H1 (cell line): ENCODE measurements at regions not wholly inside any gene's neighbourhood (a gene's known extent, or its start where the extent isn't known, plus 50 kb on each side); places are given as distances from the start of the nearest gene placed in this dataset.

ENCODE experiments used
- CTCF ChIA-PET: fragments of 300-600 bp; sonication (Branson Sonifier 250); formaldehyde crosslinking; loops from one replicate; lab custom pipeline; 2021; ENCODE audit not compliant: partially characterized antibody; lab: Charles Lee
- POLR2A ChIA-PET: fragments of 300-600 bp; sonication (Branson Sonifier 250); formaldehyde crosslinking; loops from one replicate; lab custom pipeline; 2021; ENCODE audit warnings: inconsistent platforms; ENCODE audit not compliant: partially characterized antibody; lab: Charles Lee
- DNase-seq, 2 experiments: peaks; one replicate each; pipeline versions ENCODE4 v3.0.0 to v3.0.0-alpha.2; 2010 to 2022; ENCODE audit warnings: low spot score in 2 of 2, low read depth in 1 of 2, mixed read lengths in 1 of 2
- FAIRE-seq: peaks from 2 replicates; lab custom pipeline; 2011; peaks lifted over from hg19 to GRCh38; lab: Jason Lieb, UNC
- H2AFZ ChIP-seq: 2 replicates; pipeline ENCODE4 v1.8.1; 2012; ENCODE audit warnings: low read length, inconsistent platforms
- H2AK5ac ChIP-seq: 2 replicates; pipeline ENCODE4 v1.6.1; 2013; ENCODE audit warnings: low read depth, low read length
- H2BK120ac ChIP-seq: replicated peaks from 2 replicates; pipeline ENCODE3; 2013; ENCODE audit warnings: low read depth, low read length, inconsistent platforms
- H2BK12ac ChIP-seq: 2 replicates; pipeline ENCODE4 v1.6.1; 2013; ENCODE audit warnings: low read depth, low read length
- H2BK15ac ChIP-seq: 2 replicates; pipeline ENCODE4 v1.6.1; 2013; ENCODE audit warnings: low read length
- H2BK20ac ChIP-seq: 2 replicates; pipeline ENCODE4 v1.6.1; 2013; ENCODE audit warnings: low read length
- H2BK5ac ChIP-seq: 2 replicates; pipeline ENCODE4 v1.6.1; 2013; ENCODE audit warnings: low read depth, low read length
- H3K14ac ChIP-seq: 2 replicates; pipeline ENCODE4 v1.6.1; 2013; ENCODE audit warnings: inconsistent platforms; ENCODE audit not compliant: insufficient read length
- H3K18ac ChIP-seq: 2 replicates; pipeline ENCODE4 v1.6.1; 2013; ENCODE audit warnings: low read length; ENCODE audit errors: extremely low read depth
- H3K23ac ChIP-seq: 2 replicates; pipeline ENCODE4 v1.6.1; 2013; ENCODE audit warnings: inconsistent platforms; ENCODE audit not compliant: insufficient read length
- H3K23me2 ChIP-seq: 2 replicates; pipeline ENCODE4 v1.6.1; 2013; ENCODE audit warnings: low read depth, low read length
- H3K27ac ChIP-seq: 2 replicates; pipeline ENCODE4 v1.6.1; 2011; ENCODE audit warnings: low read depth, low read length, inconsistent platforms
- H3K27me3 ChIP-seq, 4 experiments: replicated peaks in 1 of 4; 1 replicate in 1 of 4; 2 replicates in 3 of 4; pipeline versions ENCODE4 v1.6.1 to v1.8.1; 2011 to 2013; ENCODE audit warnings: low read length in 3 of 4, mild to moderate bottlenecking in 3 of 4, inconsistent platforms in 2 of 4, mixed read lengths in 2 of 4, moderate library complexity in 1 of 4; ENCODE audit not compliant: control insufficient read depth in 3 of 4, insufficient read depth in 3 of 4; ENCODE audit errors: extremely low read depth in 1 of 4
- H3K36me3 ChIP-seq, 4 experiments: 2 replicates each; pipeline versions ENCODE4 v1.6.1 to v1.8.1; 2011 to 2013; ENCODE audit warnings: mild to moderate bottlenecking in 4 of 4, low read length in 3 of 4, moderate library complexity in 2 of 4, control low read depth in 1 of 4, inconsistent platforms in 1 of 4; ENCODE audit not compliant: insufficient read depth in 4 of 4, control insufficient read depth in 2 of 4
- H3K4ac ChIP-seq: replicated peaks from 2 replicates; pipeline ENCODE3; 2013; ENCODE audit warnings: low read length, low read depth, mixed read lengths, inconsistent platforms; ENCODE audit not compliant: insufficient read length
- H3K4me1 ChIP-seq, 4 experiments: replicated peaks in 1 of 4; 1 replicate in 1 of 4; 2 replicates in 3 of 4; pipeline versions ENCODE4 v1.6.1 to v1.8.1; 2011 to 2013; ENCODE audit warnings: low read length in 3 of 4, inconsistent platforms in 2 of 4, mixed read lengths in 1 of 4; ENCODE audit not compliant: insufficient read depth in 4 of 4, control insufficient read depth in 3 of 4
- H3K4me2 ChIP-seq, 2 experiments: 2 replicates each; pipeline versions ENCODE4 v1.6.1 to v1.8.1; 2011 to 2013; ENCODE audit warnings: low read depth in 2 of 2, low read length in 2 of 2, control low read depth in 1 of 2, inconsistent platforms in 1 of 2, mild to moderate bottlenecking in 1 of 2; ENCODE audit not compliant: insufficient read depth in 1 of 2
- H3K4me3 ChIP-seq, 4 experiments: fragments of 200-600, 300-600 bp in 1 of 4; sonication (generic), shearing (Covaris generic), sonication (Bioruptor Twin) in 1 of 4; 2 replicates each; pipeline versions ENCODE4 v1.5.1 to v1.8.1; 2011 to 2016; ENCODE audit warnings: low read length in 4 of 4, low read depth in 3 of 4, control low read depth in 2 of 4, inconsistent platforms in 2 of 4, mild to moderate bottlenecking in 2 of 4, mixed read lengths in 1 of 4, moderate library complexity in 1 of 4; ENCODE audit not compliant: insufficient read depth in 2 of 4; ENCODE audit errors: extremely low read depth in 1 of 4
- H3K56ac ChIP-seq: replicated peaks from 2 replicates; pipeline ENCODE3; 2013; ENCODE audit warnings: low read depth, mild to moderate bottlenecking, mixed read lengths, low read length, inconsistent platforms; ENCODE audit not compliant: insufficient read length
- H3K79me1 ChIP-seq: 2 replicates; pipeline ENCODE4 v1.6.1; 2013; ENCODE audit warnings: low read depth, low read length, control low read depth
- H3K79me2 ChIP-seq, 2 experiments: 2 replicates each; pipeline versions ENCODE4 v1.6.1 to v1.8.1; 2012 to 2013; ENCODE audit warnings: low read length in 2 of 2, mild to moderate bottlenecking in 2 of 2, inconsistent platforms in 1 of 2; ENCODE audit not compliant: insufficient read depth in 2 of 2, control insufficient read depth in 1 of 2
- H3K9ac ChIP-seq, 4 experiments: replicated peaks in 1 of 4; 1 replicate in 1 of 4; 2 replicates in 3 of 4; pipeline versions ENCODE4 v1.6.1 to v1.8.1; 2011 to 2013; ENCODE audit warnings: low read depth in 3 of 4, low read length in 3 of 4, control low read depth in 2 of 4, mild to moderate bottlenecking in 2 of 4, moderate library complexity in 2 of 4, inconsistent platforms in 1 of 4; ENCODE audit errors: extremely low read depth in 1 of 4
- H3K9me3 ChIP-seq, 2 experiments: 2 replicates each; pipeline versions ENCODE4 v1.6.1 to v1.8.1; 2012 to 2013; ENCODE audit warnings: mild to moderate bottlenecking in 2 of 2, moderate library complexity in 2 of 2, control low read depth in 1 of 2, inconsistent platforms in 1 of 2, low read depth in 1 of 2, low read length in 1 of 2, mixed read lengths in 1 of 2; ENCODE audit not compliant: insufficient read depth in 2 of 2
- H4K20me1 ChIP-seq, 2 experiments: replicated peaks in 1 of 2; 2 replicates each; pipeline versions ENCODE3 to v1.8.1; 2011 to 2013; ENCODE audit warnings: inconsistent platforms in 2 of 2, low read length in 2 of 2, mild to moderate bottlenecking in 1 of 2; ENCODE audit not compliant: insufficient read depth in 2 of 2, control insufficient read depth in 1 of 2
- H4K5ac ChIP-seq: 2 replicates; pipeline ENCODE4 v1.6.1; 2013; ENCODE audit warnings: low read length, low read depth, mixed read lengths, inconsistent platforms; ENCODE audit not compliant: insufficient read length
- H4K8ac ChIP-seq: 2 replicates; pipeline ENCODE4 v1.8.0; 2013; ENCODE audit warnings: mild to moderate bottlenecking, moderate library complexity, low read length, inconsistent platforms; ENCODE audit not compliant: insufficient read depth; ENCODE audit errors: extremely low read depth
- H4K91ac ChIP-seq: replicated peaks from 2 replicates; pipeline ENCODE3; 2013; ENCODE audit warnings: low read length, mixed read lengths, inconsistent platforms; ENCODE audit not compliant: insufficient read length
- CHD1 ChIP-seq: IDR thresholded peaks from 2 replicates; pipeline ENCODE4 v1.6.1; 2012; ENCODE audit warnings: low read depth, low read length, improper control_type of control experiment
- CTBP2 ChIP-seq: IDR thresholded peaks from 2 replicates; pipeline ENCODE4 v1.7.0; 2011; ENCODE audit warnings: borderline replicate concordance, mild to moderate bottlenecking, moderate library complexity, mixed read lengths, low read length; ENCODE audit not compliant: insufficient read depth, insufficient read length
- EGR1 ChIP-seq: IDR thresholded peaks from 2 replicates; pipeline ENCODE4 v1.6.1; 2011; ENCODE audit warnings: low read depth, low read length, borderline replicate concordance
- NRF1 ChIP-seq: IDR thresholded peaks from 2 replicates; pipeline ENCODE4 v1.6.1; 2011; ENCODE audit warnings: mild to moderate bottlenecking, low read depth, low read length, improper control_type of control experiment
- RBBP5 ChIP-seq: IDR thresholded peaks from 2 replicates; pipeline ENCODE4 v1.7.1; 2012; ENCODE audit warnings: low read depth, mild to moderate bottlenecking, inconsistent platforms, low read length, moderate library complexity, borderline replicate concordance
- SAP30 ChIP-seq: fragments of 300-600 bp; sonication (generic); IDR thresholded peaks from 2 replicates; pipeline ENCODE4 v1.7.1; 2012; ENCODE audit warnings: low read length, moderate library complexity, mild to moderate bottlenecking, inconsistent platforms; ENCODE audit not compliant: insufficient read depth, insufficient replicate concordance
- SP4 ChIP-seq: IDR thresholded peaks from 2 replicates; pipeline ENCODE4 v1.6.1; 2012; ENCODE audit warnings: low read length, inconsistent platforms
- ZNF274 ChIP-seq: IDR thresholded peaks from 2 replicates; pipeline ENCODE4 v1.7.0; 2012; ENCODE audit warnings: low read length, borderline replicate concordance; ENCODE audit errors: extremely low read depth
- WGBS, 2 experiments: shearing (Covaris generic) in 1 of 2; methylation state at CpG; one replicate each; pipeline versions ENCODE4 v1.1.6 to v1.1.7; 2013 to 2015; ENCODE audit warnings: low lambda C conversion rate in 2 of 2, mixed read lengths in 2 of 2, inconsistent platforms in 1 of 2, low coverage in 1 of 2, missing lambda C conversion rate in 1 of 2; ENCODE audit not compliant: insufficient replicate concordance in 2 of 2, insufficient coverage in 1 of 2, insufficient read length in 1 of 2; ENCODE audit errors: extremely low coverage in 1 of 2, missing lambda C conversion rate in 1 of 2; 5-methylcytosine and 5-hydroxymethylcytosine counted together

GRCh38 chr12:31220633-31221550, 105.1 kb downstream of the SINHCAF start:
- H4K91ac ChIP-seq: no peak overlapping the region
- H3K23me2 ChIP-seq: no peaks in the 10 kb centered on the region

More at GRCh38 chr12:31220633-31221550, 105.1 kb downstream of the SINHCAF start:
- no peak overlapping the region for H2BK20ac ChIP-seq
- no peak overlapping the region for H3K23ac ChIP-seq
- no peaks in the 10 kb centered on the region for H3K79me1 ChIP-seq
- no peak overlapping the region for H3K4ac ChIP-seq
- H2BK120ac ChIP-seq: no peak overlapping the region
- H4K5ac ChIP-seq: no peak overlapping the region
- H3K79me2 ChIP-seq: no peaks in the 10 kb centered on the region
- peak overlapping the region; percentile 13; the same call in 1 of the 2 replicates for H2BK15ac ChIP-seq
- no peak overlapping the region for H2AFZ ChIP-seq
- H3K18ac ChIP-seq: no peak overlapping the region
- no peak overlapping the region for H3K56ac ChIP-seq
- no peak overlapping the region for H3K4me3 ChIP-seq
- no peaks in the 10 kb centered on the region for H4K20me1 ChIP-seq
- H4K8ac ChIP-seq: 0 out of 2 replicates have a peak overlapping the region, but pooled peaks have one; percentile 5
- H3K14ac ChIP-seq: no peak overlapping the region
- no peak overlapping the region for H3K27ac ChIP-seq
- no peak overlapping the region for H3K4me2 ChIP-seq
- POLR2A ChIA-PET: no interaction called here
- H2BK5ac ChIP-seq: no peak overlapping the region
- DNase-seq (no peak), FAIRE-seq (no peak)
- 72% methylated on average over 8 of the region's 8 CpGs; no CpG with 5 or more reads in 1 of the 2 experiments for WGBS, 2 experiments
- CTCF ChIA-PET: interaction anchor here (20.4 kb wide), 1 partner anchor 19 kb away, joined by 231 read pairs; no protein-coding TSS in a partner anchor
- H3K4me1 ChIP-seq: peaks cover 11 to 24% (median 16%) of the 10 kb centered on the region in 4 experiments
- no peaks in the 10 kb centered on the region for H3K9me3 ChIP-seq
- H3K9ac ChIP-seq: no peak overlapping the region
- H3K27me3 ChIP-seq: peaks cover 0 to 6% (median 1%) of the 10 kb centered on the region in 4 experiments; a peak in 3 of 7 replicates
- no peak overlapping the region; the same call in 1 of the 2 replicates for H2BK12ac ChIP-seq
- H3K36me3 ChIP-seq: no peaks in the 10 kb centered on the region
- TF ChIP-seq EGR1 (no peak), NRF1 (no peak), CTBP2 (no peak), ZNF274 (no peak), RBBP5 (no peak), SAP30 (no peak), CHD1 (no peak), SP4 (no peak)
- peak overlapping the region; percentile 4; the same call in 1 of the 2 replicates for H2AK5ac ChIP-seq
